NCI-H446 (cell line): ENCODE measurements at regions not wholly inside any gene's neighbourhood (a gene's known extent, or its start where the extent isn't known, plus 50 kb on each side); places are given as distances from the start of the nearest gene placed in this dataset.

Experiments used
- DNase-seq, 2 experiments: peaks; one replicate each; lab custom pipeline; 2025; lab: John Stamatoyannopoulos, UW

- no peak for DNase-seq
These were observed 51.3 kb upstream of the PCDH9 start for GRCh38 chr13:67281466-67281865.
